Left colon (tissue), 2 donors: ENCODE measurements at regions not wholly inside any gene's neighbourhood (a gene's known extent, or its start where the extent isn't known, plus 50 kb on each side); places are given as distances from the start of the nearest gene placed in this dataset.
"Not testable (repeated sequence)": the region's sequence is repeated elsewhere in the genome, so short reads cannot be mapped to it uniquely, and the experiment has no call there.

Experiments used
- ATAC-seq: fragments of 200-7000 bp; cut with Tn5 transposase; one replicate; pipeline ENCODE4 v1.9.1; 2020; ENCODE audit warnings: mild to moderate bottlenecking, moderate library complexity
- DNase-seq, 2 donors: peaks; one replicate each; pipeline ENCODE4 v3.0.0-alpha.2; 2020
- intact Hi-C, 2 donors: fragments of 100-400 bp; cut with DNase I in 1 of 2; cut with micrococcal nuclease in 1 of 2; formaldehyde crosslinking; loops; one replicate each; pipeline versions ENCODE4 v1.11.2 to v1.14.0; 2022; cut with DNase I, micrococcal nuclease
- donor health status: DM: no; HTN: no; CAD: no.
- donor health status: DM: yes; HTN: yes; CAD: no.

DNA sequence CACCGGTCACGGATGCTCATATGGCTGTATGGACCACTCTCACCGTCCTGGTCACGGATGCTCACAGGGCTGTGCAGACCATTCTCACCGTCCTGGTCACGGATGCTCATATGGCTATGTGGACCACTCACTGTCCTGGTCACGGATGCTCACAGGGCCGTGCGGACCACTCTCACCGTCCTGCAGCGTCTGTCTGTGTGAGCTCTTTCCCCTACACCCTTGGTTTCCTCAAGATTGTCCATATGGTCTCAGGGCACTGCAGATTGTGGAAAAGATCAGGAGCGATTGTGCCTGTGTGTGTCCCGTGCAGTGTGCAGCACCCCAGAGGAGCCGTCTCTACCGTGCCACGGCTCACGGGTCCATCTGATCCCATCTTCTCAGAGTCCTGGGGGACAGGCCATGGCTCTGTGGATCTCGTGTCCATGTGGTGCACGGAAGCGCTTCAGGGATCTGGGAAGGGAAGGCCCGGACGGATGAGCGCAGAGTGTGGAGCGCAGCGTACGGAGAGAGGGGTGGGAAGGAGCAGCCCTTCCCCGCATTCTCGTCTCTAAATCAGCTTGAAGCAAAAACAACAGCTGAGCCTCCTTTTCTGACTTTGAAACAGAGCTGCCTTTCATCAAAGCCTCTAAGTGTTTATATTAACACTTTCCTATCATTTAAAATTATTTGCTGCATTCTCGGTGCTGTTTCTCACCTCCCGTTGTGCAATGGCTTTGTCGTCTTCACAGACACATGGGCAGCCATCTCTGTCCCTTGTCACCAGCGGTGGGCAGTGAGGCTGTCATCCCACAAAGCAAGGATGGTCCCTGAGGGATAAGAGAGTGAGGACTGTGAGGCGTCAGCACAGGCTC is 208.0 kb downstream of the BANP start:
- DNase-seq, ATAC-seq, intact Hi-C loops: not testable (repeated sequence)

DNA sequence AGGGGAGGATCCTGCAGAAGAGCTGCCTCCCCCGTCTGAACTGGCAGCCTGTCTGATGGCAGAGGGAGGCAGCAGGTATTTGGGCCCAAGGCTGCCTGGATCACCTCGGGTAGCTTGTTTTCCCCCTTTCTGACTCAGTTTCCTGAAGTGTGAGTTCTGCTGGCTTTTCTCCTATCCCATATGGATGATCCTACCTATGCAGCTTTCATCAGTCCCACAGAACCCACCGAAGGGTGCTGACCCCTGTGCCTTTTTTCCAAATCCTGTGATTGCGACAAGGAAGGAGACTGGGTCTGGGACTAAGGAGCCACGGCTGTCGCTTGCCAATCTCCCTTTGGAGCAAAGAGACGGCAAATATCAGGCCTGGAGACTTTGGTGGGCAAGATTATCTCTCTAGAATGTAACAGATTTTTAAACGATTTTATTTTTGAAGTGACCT is 208.7 kb downstream of the BANP start:
- ATAC-seq, intact Hi-C loops, DNase-seq: not testable (repeated sequence)

GRCh38 chr16:88161191-88161590 is 210.0 kb downstream of the BANP start:
- DNase-seq, ATAC-seq, intact Hi-C loops: not testable (repeated sequence)

DNA sequence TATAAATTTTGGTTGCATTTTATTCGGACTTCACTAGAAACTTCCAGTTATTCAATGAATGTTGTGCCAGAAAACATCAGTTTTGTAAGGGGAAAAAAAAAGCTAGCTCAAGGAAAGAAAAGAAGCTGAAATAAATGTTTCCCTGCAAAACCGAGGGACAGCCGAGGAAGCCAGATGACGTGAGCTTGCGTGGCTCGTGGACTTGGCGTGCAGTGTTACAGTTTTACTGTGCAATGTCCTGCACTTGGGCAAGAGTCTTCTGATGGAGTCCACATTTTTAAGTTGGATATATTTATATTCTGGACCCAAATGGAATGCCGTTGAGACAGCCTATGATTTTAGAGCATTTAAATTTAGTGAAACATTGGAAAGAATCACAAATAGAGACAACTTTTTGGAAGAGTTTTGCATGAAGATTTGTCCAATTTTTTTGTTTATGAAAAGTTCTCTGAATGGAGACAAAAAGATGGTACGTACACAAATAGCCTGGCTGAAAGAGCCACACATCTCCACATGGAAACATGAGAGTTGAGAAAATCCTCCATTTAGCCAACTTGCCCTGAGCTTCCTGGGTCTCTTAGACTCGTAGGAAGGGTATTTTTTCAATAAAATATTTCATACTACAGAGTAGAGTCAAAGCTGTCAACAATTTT is 210.5 kb downstream of the BANP start:
- not testable (repeated sequence) for ATAC-seq, DNase-seq

GRCh38 chr16:88162778-88163177 is 211.5 kb downstream of the BANP start:
- DNase-seq, ATAC-seq, intact Hi-C loops: not testable (repeated sequence)

More for the DNA sequence above, 210.5 kb downstream of the BANP start:
- intact Hi-C loops = not testable (repeated sequence)

DNA sequence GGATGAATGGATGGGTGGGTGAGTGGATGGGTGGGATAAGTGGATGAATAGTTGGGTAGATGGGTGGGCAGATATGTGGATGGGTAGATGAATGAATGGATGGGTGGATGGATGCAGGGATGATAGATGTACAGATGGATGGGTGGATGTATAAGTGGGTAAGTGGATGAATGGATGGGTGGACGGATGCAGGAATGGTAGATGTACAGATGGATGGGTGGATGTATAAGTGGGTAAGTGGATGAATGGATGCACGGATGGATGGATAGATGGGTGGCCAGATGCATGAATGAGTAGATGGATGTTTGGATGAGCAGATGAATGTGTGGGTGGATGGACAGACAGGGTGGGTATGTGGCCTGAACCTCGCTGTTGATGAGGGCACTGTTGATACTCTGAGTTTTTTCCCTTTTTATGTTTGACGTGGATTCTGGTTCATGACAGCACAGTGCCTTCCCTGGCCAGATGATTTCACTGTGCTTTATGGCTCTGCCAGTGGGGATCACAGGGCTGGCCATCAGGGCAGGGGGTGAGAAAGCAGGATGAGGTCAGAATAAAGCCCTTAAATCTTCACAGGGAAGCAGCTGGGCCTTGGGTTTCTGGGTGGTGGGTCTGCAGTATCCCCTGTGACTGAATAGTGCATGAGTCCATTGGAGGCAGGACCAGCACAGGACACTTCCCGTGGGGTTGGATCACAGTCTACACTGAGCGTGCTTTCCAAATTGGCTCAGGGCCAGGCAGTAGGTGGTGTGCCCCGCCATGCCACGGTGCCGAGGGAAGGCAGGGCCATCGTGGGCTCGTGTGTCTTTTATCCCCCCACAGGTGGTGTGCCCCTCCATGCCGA is 213.2 kb downstream of the BANP start:
- intact Hi-C loops, ATAC-seq, DNase-seq: not testable (repeated sequence)

GRCh38 chr16:88165040-88165544 is 213.9 kb downstream of the BANP start:
- ATAC-seq, DNase-seq, intact Hi-C loops: not testable (repeated sequence)

GRCh38 chr16:88165683-88166082 is 214.4 kb downstream of the BANP start:
- intact Hi-C loops, ATAC-seq, DNase-seq: not testable (repeated sequence)

DNA sequence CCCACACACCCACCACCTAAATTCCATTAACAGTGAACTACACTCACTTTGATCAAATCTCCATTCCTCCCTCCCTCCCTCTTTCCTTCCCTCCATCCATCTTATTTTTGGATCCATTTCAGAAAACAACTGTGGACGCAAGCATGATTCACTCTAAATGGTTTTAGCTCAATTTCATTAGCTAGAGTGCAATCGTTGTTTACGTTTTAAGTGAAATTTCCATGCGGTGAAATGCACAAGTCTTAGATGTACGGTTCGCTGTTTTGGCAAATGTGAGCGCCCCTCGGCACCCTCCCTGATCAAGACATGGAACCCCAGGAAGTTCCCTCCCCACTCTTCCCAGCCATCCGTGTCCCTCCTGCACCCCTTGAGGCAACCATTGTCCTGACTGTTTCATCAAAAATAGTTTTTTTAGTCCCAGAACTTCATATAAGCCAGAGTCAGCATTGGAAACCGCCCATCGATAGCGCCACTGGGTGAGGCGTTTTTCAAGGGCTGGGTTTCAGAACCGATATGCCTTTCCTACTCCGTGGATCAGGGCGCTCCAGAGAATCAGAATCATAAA is 215.1 kb downstream of the BANP start:
- ATAC-seq, intact Hi-C loops, DNase-seq: not testable (repeated sequence)

DNA sequence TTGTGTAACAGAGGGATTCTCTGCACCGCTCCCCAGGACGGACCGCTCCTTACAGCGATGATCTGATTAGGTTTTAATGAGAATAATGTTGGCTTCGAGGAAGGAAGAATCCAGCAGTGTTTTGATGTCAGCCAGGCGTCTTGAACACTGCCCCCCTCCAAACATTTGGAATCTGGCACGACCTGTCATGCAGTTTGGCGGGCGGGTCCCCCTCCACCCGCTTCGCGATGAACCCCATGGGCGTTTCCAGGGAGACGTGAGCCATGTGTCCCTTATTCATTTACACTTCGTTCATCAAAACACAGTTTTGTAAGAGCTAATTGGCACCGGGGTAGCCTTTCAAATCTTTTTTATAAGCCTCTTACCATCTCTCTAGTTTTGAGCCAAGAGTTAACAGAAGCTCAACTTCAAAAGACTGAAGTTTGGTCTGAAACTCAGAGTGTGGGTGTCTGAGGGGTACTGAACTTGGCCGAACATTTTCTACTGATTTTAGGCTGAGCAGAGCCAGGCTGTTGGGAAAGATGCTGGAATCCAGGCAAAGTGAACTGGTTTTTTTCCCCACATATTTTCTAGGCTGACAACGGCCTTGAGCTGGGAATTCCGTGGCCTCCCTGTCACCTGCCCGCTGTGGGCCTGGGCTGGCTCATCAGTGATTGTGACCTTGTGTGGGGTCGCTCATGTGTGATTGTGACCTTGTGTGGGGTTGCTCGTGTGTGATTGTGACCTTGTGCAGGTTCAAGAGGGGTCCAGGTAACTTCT is 214.8 kb upstream of the ZNF469 start:
- peak; percentile 5 for ATAC-seq
- intact Hi-C loops, DNase-seq: not testable (repeated sequence)

DNA sequence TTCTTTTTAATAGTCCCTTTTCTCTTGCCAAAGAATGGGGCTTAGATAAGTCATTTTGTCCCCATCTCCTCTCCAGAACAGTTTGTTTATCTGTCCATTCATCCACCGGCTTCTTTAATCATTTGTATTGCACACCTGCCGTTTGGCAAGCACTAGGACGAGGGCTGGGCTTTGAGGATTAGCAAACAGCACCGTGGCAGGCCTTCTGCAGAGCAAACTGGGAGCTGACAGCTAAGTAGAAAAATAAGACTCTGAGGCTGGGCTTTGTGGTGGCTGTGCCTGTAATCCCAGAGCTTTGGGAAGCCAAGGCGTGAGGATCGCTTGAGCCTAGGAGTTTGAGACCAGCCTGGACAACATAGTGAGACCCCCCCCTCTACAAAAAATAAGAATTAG is 214.2 kb upstream of the ZNF469 start:
- peak; percentile 82 for ATAC-seq
- DNase-seq = peak in 1 of 2 donors; percentile 27
- intact Hi-C loops = not testable (repeated sequence)

DNA sequence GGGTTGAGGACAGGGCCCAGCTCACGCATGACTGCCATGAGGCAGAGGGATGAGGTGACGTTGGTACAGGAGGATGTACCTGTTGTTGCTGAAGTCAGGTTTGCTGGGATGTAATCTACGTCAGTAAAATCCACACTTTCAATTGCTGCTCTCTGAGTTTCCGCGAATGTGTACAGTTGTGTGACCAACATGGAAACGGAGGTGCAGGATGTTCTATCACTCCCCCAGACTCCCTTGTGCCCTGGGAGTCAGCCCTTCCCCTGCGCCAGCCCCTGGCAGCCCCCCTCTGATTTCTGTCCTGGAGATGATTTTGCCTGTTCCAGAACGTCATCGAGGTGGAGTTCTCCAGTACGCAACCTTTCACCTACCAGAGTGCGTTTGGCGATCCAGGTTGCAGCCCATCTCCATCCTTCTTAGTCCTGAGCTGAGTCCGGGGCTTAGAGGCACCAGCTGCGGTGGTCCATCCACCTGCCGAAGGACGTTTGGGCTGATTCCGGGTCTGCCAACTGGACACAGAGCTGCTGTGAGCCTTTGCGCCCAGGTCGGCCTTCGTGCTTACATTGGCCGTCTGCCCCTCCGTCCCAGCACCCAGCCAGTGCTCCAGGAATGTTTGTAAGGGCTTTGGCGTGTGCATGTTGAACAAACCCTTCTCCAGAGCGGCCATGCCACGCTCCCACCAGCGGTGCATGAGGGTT is 213.5 kb upstream of the ZNF469 start:
- ATAC-seq, DNase-seq, intact Hi-C loops: not testable (repeated sequence)

- intact Hi-C loops, ATAC-seq, DNase-seq: not testable (repeated sequence)
Measured at GRCh38 chr16:88169831-88170165, 213.0 kb upstream of the ZNF469 start.

DNA sequence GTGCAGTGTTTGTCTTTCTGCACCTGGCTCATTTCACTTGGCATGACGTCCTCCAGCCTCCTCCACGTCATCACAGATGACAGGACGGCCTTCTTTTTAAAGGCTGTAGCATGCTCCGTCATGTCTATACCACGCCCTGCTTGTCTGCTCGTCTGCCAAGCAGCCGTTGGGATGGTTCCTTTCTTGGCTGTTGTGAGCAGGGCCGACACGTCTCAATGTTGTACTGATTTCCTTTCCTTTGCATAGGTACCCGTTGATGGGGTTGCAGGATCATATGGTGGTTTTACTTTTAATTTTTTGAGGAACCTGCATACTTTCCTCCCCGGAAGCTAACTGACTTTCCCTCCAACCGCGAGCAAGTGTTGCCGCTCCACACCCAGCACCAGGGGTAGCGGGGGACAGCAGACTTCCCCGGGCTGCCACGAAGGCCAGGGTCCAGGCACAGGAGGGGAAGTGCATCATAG is 212.2 kb upstream of the ZNF469 start:
- intact Hi-C loops = no loop called here
- ATAC-seq (no peak), DNase-seq (no peak)

DNA sequence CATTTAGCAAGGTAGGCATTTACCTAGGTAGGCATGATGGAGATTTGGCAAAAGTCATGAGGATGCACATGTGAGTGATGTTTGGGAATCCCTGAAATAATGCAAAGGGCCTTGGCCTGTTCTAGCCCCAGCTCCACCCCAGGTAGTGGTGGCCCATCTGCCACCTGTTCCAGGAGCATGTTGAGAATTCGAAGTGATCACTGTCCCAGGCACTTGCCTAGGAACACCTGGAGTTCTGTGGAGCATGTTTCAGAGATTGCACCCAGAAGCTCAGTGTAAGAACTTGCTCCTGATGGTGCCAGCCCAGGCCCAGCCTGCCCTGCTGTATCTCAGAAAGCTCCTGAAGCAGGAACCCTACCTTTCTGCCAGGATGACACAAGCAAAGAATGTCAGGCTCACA is 211.6 kb upstream of the ZNF469 start:
- intact Hi-C loops, DNase-seq, ATAC-seq: not testable (repeated sequence)

DNA sequence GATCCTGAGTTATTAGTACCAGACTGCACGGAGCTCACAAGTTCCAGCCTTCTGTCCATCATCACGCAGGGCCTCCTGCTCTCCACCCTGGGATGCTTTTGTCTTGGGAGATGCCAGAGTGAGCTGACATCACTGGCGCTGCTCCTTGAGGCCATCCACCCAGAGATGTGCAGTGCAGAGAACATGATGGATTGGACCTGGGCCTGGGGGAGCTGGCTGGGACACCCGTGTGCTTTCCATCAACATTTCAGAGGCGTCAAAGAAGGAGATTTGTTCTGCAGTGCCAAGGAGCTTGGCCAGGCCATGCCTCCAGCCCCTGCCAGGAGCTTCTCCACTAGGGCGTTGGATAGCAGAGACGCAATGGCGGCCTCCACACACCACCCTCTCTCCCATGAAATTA is 206.6 kb upstream of the ZNF469 start:
- intact Hi-C loops, DNase-seq, ATAC-seq: not testable (repeated sequence)

DNA sequence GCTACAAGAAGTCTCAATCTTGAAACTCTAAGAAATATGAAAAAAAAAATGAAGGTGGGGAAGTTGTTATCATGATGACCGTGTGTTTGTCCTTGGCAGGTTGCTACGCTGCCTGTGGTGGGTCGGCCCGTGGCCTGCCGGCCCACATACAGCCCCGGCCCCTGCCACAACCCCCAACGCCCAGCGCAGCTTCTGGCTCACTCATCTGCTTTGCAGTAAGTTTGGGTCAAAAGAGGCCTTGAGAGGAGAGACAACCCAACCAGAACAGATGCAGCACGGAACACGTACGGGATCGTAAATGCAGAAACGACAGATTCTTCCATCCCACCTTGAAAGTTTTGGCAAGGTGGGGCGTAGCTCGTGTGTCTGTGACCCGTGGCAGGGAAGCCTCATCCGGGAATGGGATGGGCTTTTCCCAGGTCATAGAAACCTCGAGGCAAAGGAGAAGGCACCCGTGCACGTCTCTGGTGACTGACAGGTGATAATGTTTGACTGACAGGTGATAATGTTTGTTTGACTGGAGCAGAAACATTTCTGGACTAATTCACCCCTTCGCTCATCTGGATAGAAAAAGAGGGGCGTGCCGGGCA is 206.1 kb upstream of the ZNF469 start:
- ATAC-seq, DNase-seq, intact Hi-C loops: not testable (repeated sequence)
